ENCODE measurements at regions not wholly inside any gene's neighbourhood (a gene's known extent, or its start where the extent isn't known, plus 50 kb on each side); places are given as distances from the start of the nearest gene placed in this dataset.

GRCh38 chr2:163155925-163156324 lies 317.4 kb upstream of the KCNH7 start:
- TF ChIP-seq CTCF (IDR thresholded peaks at IDR 0.05) (no peak), NR2C2 (CRISPR knock-in tag; IDR thresholded peaks at IDR 0.05) (no peak), ZNF232 (CRISPR knock-in tag; IDR thresholded peaks at IDR 0.05) (no peak), CBFB (CRISPR knock-in tag; IDR thresholded peaks at IDR 0.05; ENCODE audit: low read depth) (no peak), ZNF219 (CRISPR knock-in tag; IDR thresholded peaks at IDR 0.05; ENCODE audit: borderline replicate concordance) (no peak), MLX (CRISPR knock-in tag; IDR thresholded peaks at IDR 0.05) (no peak), IRF2 (CRISPR knock-in tag; IDR thresholded peaks at IDR 0.05; ENCODE audit: borderline replicate concordance, low read depth) (no peak), SMAD4 (CRISPR knock-in tag; IDR thresholded peaks at IDR 0.05) (no peak)
- TF ChIP-seq, protein P1, sequence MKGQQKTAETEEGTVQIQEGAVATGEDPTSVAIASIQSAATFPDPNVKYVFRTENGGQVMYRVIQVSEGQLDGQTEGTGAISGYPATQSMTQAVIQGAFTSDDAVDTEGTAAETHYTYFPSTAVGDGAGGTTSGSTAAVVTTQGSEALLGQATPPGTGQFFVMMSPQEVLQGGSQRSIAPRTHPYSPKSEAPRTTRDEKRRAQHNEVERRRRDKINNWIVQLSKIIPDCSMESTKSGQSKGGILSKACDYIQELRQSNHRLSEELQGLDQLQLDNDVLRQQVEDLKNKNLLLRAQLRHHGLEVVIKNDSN (CRISPR knock-in tag; IDR thresholded peaks at IDR 0.05) = no peak
- TF ChIP-seq, protein P2, sequence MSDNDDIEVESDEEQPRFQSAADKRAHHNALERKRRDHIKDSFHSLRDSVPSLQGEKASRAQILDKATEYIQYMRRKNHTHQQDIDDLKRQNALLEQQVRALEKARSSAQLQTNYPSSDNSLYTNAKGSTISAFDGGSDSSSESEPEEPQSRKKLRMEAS (CRISPR knock-in tag; IDR thresholded peaks at IDR 0.05) = no peak
- TF ChIP-seq, protein P3, sequence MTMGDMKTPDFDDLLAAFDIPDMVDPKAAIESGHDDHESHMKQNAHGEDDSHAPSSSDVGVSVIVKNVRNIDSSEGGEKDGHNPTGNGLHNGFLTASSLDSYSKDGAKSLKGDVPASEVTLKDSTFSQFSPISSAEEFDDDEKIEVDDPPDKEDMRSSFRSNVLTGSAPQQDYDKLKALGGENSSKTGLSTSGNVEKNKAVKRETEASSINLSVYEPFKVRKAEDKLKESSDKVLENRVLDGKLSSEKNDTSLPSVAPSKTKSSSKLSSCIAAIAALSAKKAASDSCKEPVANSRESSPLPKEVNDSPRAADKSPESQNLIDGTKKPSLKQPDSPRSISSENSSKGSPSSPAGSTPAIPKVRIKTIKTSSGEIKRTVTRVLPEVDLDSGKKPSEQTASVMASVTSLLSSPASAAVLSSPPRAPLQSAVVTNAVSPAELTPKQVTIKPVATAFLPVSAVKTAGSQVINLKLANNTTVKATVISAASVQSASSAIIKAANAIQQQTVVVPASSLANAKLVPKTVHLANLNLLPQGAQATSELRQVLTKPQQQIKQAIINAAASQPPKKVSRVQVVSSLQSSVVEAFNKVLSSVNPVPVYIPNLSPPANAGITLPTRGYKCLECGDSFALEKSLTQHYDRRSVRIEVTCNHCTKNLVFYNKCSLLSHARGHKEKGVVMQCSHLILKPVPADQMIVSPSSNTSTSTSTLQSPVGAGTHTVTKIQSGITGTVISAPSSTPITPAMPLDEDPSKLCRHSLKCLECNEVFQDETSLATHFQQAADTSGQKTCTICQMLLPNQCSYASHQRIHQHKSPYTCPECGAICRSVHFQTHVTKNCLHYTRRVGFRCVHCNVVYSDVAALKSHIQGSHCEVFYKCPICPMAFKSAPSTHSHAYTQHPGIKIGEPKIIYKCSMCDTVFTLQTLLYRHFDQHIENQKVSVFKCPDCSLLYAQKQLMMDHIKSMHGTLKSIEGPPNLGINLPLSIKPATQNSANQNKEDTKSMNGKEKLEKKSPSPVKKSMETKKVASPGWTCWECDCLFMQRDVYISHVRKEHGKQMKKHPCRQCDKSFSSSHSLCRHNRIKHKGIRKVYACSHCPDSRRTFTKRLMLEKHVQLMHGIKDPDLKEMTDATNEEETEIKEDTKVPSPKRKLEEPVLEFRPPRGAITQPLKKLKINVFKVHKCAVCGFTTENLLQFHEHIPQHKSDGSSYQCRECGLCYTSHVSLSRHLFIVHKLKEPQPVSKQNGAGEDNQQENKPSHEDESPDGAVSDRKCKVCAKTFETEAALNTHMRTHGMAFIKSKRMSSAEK (CRISPR knock-in tag; IDR thresholded peaks at IDR 0.05; ENCODE audit: borderline replicate concordance) = no peak

All from WTC11 (cell line).